SK-N-SH treated with all-trans-retinoic acid at 6 μM for 48 hours (cell line): ENCODE measurements at regions not wholly inside any gene's neighbourhood (a gene's known extent, or its start where the extent isn't known, plus 50 kb on each side); places are given as distances from the start of the nearest gene placed in this dataset.

Experiments used
- ATAC-seq: fragments of 200-7000 bp; cut with Tn5 transposase; 3 replicates; pipeline ENCODE4 v1.9.1; 2020; ENCODE audit warnings: mild to moderate bottlenecking, moderate library complexity
- ARNTL ChIP-seq: fragments of 450-650 bp; formaldehyde crosslinking; IDR thresholded peaks from 2 replicates; pipeline ENCODE4 v1.5.0; 2020; ENCODE audit warnings: low read depth, mild to moderate bottlenecking, moderate library complexity, borderline replicate concordance
- BACH2 ChIP-seq: fragments of 250-450 bp; sonication (Bioruptor Pico); IDR thresholded peaks from 2 replicates; pipeline ENCODE4 v1.9.0; 2021; ENCODE audit warnings: mild to moderate bottlenecking, borderline replicate concordance
- CREB5 ChIP-seq: fragments of 250-450 bp; sonication (Bioruptor Pico); IDR thresholded peaks from 2 replicates; pipeline ENCODE4 v1.5.1; 2020; ENCODE audit warnings: low read depth, mild to moderate bottlenecking, moderate library complexity
- CSDC2 ChIP-seq: fragments of 250-450 bp; sonication (Bioruptor Pico); IDR thresholded peaks from 2 replicates; pipeline ENCODE4 v1.5.0; 2020; ENCODE audit warnings: mild to moderate bottlenecking, moderate library complexity
- CSRNP3 ChIP-seq: fragments of 250-450 bp; sonication (Bioruptor Pico); IDR thresholded peaks from 2 replicates; pipeline ENCODE4 v1.5.1; 2021; ENCODE audit warnings: mild to moderate bottlenecking, moderate library complexity
- ESRRG ChIP-seq: fragments of 250-450 bp; sonication (Bioruptor Pico); IDR thresholded peaks from 2 replicates; pipeline ENCODE4 v1.6.1; 2021; ENCODE audit warnings: mild to moderate bottlenecking
- GLIS3 ChIP-seq: fragments of 250-450 bp; sonication (Bioruptor Pico); IDR thresholded peaks from 2 replicates; pipeline ENCODE4 v1.5.0; 2020; ENCODE audit warnings: mild to moderate bottlenecking, moderate library complexity
- ISL1 ChIP-seq: fragments of 250-450 bp; sonication (Bioruptor Pico); IDR thresholded peaks from 2 replicates; pipeline ENCODE4 v2.1.2; 2022; ENCODE audit warnings: mild to moderate bottlenecking, moderate library complexity
- OSR1 ChIP-seq: fragments of 250-450 bp; sonication (Bioruptor Pico); IDR thresholded peaks from 2 replicates; pipeline ENCODE4 v1.8.0; 2022; ENCODE audit warnings: moderate library complexity, mild to moderate bottlenecking, inconsistent platforms
- PATZ1 ChIP-seq: fragments of 250-450 bp; sonication (Bioruptor Pico); IDR thresholded peaks from 2 replicates; pipeline ENCODE4 v1.8.0; 2020; ENCODE audit warnings: mild to moderate bottlenecking, moderate library complexity, borderline replicate concordance
- POU6F1 ChIP-seq: fragments of 250-450 bp; sonication (Bioruptor Pico); IDR thresholded peaks from 2 replicates; pipeline ENCODE4 v1.8.0; 2021; ENCODE audit warnings: low read depth, mild to moderate bottlenecking, moderate library complexity, borderline replicate concordance
- PPARA ChIP-seq: fragments of 250-450 bp; sonication (Bioruptor Pico); IDR thresholded peaks from 2 replicates; pipeline ENCODE4 v1.5.0; 2020; ENCODE audit warnings: mild to moderate bottlenecking, borderline replicate concordance
- RARB ChIP-seq: fragments of 250-450 bp; sonication (Bioruptor Pico); IDR thresholded peaks from 2 replicates; pipeline ENCODE4 v1.8.0; 2021; ENCODE audit warnings: mild to moderate bottlenecking, moderate library complexity
- SNAI2 ChIP-seq: fragments of 250-450 bp; sonication (Bioruptor Pico); IDR thresholded peaks from 2 replicates; pipeline ENCODE4 v1.5.0; 2020; ENCODE audit warnings: mild to moderate bottlenecking, moderate library complexity
- TCF4 ChIP-seq: fragments of 250-450 bp; sonication (Bioruptor Pico); IDR thresholded peaks from 2 replicates; pipeline ENCODE4 v1.8.0; 2021; ENCODE audit warnings: mild to moderate bottlenecking, moderate library complexity, borderline replicate concordance
- TOX ChIP-seq: fragments of 250-450 bp; sonication (Bioruptor Pico); IDR thresholded peaks from 2 replicates; pipeline ENCODE4 v1.8.0; 2021; ENCODE audit warnings: mild to moderate bottlenecking, moderate library complexity, borderline replicate concordance
- TSHZ2 ChIP-seq: fragments of 250-450 bp; sonication (Bioruptor Pico); IDR thresholded peaks from 2 replicates; pipeline ENCODE4 v1.5.0; 2020; ENCODE audit warnings: mild to moderate bottlenecking, moderate library complexity
- ZC3H10 ChIP-seq: fragments of 250-450 bp; sonication (Bioruptor Pico); IDR thresholded peaks from 2 replicates; pipeline ENCODE4 v1.5.1; 2021; ENCODE audit warnings: mild to moderate bottlenecking, moderate library complexity
- ZFP3 ChIP-seq: fragments of 250-450 bp; sonication (Bioruptor Pico); IDR thresholded peaks from 2 replicates; pipeline ENCODE4 v1.5.0; 2020; ENCODE audit warnings: mild to moderate bottlenecking, moderate library complexity
- ZFP30 ChIP-seq: fragments of 450-650 bp; formaldehyde crosslinking; IDR thresholded peaks from 2 replicates; pipeline ENCODE4 v1.5.0; 2022; ENCODE audit warnings: mild to moderate bottlenecking, moderate library complexity
- ZNF565 ChIP-seq: fragments of 450-650 bp; formaldehyde crosslinking; conservative IDR thresholded peaks from 2 replicates; pipeline ENCODE4 v1.5.0; 2020; ENCODE audit warnings: low read depth, mild to moderate bottlenecking, moderate library complexity
- ZNF70 ChIP-seq: fragments of 450-650 bp; formaldehyde crosslinking; IDR thresholded peaks from 2 replicates; pipeline ENCODE4 v1.5.0; 2020; ENCODE audit warnings: mild to moderate bottlenecking, moderate library complexity
- ZNF8 ChIP-seq: fragments of 450-650 bp; formaldehyde crosslinking; IDR thresholded peaks from 2 replicates; pipeline ENCODE4 v1.5.0; 2020; ENCODE audit warnings: mild to moderate bottlenecking, moderate library complexity

- ATAC-seq, result no peak; the same call in 2 of the 3 replicates
- TF ChIP-seq POU6F1 (CRISPR knock-in tag), result no peak
- 0 out of 2 replicates have a peak, but pooled peaks have one; percentile 64 for TF ChIP-seq TCF4 (CRISPR knock-in tag)
- no peak for TF ChIP-seq CSDC2 (CRISPR knock-in tag)
- TF ChIP-seq ARNTL (CRISPR knock-in tag), result no peak
- TF ChIP-seq CSRNP3 (CRISPR knock-in tag), result peak; percentile 62; the same call in 1 of the 2 replicates
- no peak for TF ChIP-seq PPARA (CRISPR knock-in tag)
- peak; percentile 70 for TF ChIP-seq TSHZ2 (CRISPR knock-in tag)
- no peak for TF ChIP-seq GLIS3
- no peak for TF ChIP-seq OSR1 (CRISPR knock-in tag)
- TF ChIP-seq SNAI2 (CRISPR knock-in tag), result no peak
- no peak for TF ChIP-seq PATZ1 (CRISPR knock-in tag)
- no peak for TF ChIP-seq ZNF8 (CRISPR knock-in tag)
- no peak for TF ChIP-seq ZNF565 (CRISPR knock-in tag)
- TF ChIP-seq ESRRG (CRISPR knock-in tag), result no peak
- peak; percentile 97 for TF ChIP-seq ISL1 (CRISPR knock-in tag)
- no peak for TF ChIP-seq TOX (CRISPR knock-in tag)
- TF ChIP-seq CREB5, result 0 out of 2 replicates have a peak, but pooled peaks have one; percentile 19
- no peak for TF ChIP-seq ZFP30
- no peak for TF ChIP-seq BACH2 (CRISPR knock-in tag)
- no peak for TF ChIP-seq ZFP3 (CRISPR knock-in tag)
- TF ChIP-seq RARB, result no peak
- no peak for TF ChIP-seq ZNF70 (CRISPR knock-in tag)
- TF ChIP-seq ZC3H10 (CRISPR knock-in tag), result no peak
- TF ChIP-seq, all 23 proteins: peak for 5
Measured at GRCh38 chr17:70239391-70239826, 70.1 kb downstream of the KCNJ2 start.

GRCh38 chr17:70241071-70241470 lies 71.7 kb downstream of the KCNJ2 start:
- no peak for ATAC-seq
- no peak for TF ChIP-seq ESRRG (CRISPR knock-in tag)
- no peak for TF ChIP-seq RARB
- TF ChIP-seq CSDC2 (CRISPR knock-in tag), result no peak
- TF ChIP-seq PPARA (CRISPR knock-in tag), result no peak
- TF ChIP-seq TCF4 (CRISPR knock-in tag), result no peak
- no peak for TF ChIP-seq GLIS3
- no peak for TF ChIP-seq OSR1 (CRISPR knock-in tag)
- TF ChIP-seq SNAI2 (CRISPR knock-in tag), result no peak
- TF ChIP-seq ZFP30, result no peak
